ENCODE measurements at regions not wholly inside any gene's neighbourhood (a gene's known extent, or its start where the extent isn't known, plus 50 kb on each side); places are given as distances from the start of the nearest gene placed in this dataset.

DNA sequence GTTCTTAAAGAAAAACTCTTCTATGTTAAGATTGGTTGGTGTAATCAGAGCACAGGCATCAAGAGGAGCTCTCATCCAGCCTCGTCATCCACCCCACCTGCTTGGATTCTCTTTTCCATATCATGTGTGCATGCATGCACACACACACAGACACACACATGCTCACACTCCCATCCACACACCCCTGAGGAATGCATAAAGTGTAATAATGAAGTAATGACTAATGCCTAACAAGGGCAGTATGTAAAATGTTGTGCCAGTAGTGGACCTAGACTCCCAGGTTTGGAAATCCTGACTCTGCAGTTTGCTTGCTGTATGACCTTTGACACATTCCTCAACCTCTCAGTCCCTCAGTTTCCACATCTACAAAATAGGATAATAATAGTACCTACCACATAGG is 280.0 kb upstream of the ANKRD55 start:
- DNase-seq (ENCODE audit: low spot score) = no peak

DNA sequence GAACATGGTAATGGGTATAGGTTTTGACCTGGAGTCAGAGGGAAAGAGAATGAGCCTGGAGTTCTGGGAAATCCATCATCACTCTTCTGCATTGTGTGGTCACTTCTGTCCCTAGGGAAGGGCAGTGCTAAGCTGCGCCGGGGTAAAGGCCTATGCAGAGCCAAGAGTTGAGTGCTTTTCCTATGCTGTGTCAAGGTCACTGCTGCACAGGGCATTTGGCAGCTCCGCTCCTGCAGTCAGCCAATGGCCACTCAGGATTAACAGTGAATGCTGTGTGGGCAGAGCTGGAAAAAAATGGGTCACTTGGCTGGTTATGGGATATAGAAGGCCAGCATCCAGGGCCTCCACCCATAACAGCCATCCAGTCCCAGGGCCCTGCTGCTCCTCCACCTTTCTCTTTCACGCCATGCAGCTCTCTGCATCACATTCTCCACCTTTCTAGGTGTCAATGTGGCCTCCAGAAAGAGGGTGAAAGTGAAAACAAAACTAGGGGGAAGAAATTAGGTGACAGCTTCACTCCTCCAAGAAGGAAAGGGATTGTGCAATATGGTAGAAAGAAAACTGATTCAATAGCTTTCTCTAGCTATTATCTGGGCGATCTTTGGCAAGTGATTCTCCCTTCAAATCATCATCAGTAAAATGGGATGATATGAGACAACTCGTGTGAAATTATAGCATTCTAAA is 279.3 kb upstream of the ANKRD55 start:
- DNase-seq (ENCODE audit: low spot score) = no peak

DNA sequence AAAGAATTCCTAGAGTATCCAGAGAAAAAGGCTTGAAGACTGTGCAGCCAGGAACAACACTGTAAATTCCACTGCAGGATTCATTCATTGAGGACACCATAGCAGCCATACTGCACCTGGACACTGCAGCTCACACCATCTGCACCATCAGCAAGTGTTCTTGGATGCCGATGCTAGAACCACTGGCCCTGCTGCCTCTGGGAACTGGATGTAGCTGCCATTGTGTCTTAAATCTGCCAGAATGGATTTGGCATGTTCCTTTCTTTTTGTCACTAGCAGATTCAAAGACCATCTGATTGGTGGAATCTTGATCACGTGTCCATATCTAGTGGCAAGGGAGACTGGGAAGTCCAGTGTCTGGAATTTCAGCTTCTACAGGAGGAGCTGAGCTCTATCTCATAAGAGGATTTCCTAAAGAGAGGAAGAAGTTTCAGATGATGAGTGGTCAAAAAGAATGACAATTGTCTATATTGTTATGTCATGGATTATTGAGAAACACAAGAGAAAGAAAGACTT is 278.3 kb upstream of the ANKRD55 start:
- no peak for DNase-seq (ENCODE audit: low spot score)

DNA sequence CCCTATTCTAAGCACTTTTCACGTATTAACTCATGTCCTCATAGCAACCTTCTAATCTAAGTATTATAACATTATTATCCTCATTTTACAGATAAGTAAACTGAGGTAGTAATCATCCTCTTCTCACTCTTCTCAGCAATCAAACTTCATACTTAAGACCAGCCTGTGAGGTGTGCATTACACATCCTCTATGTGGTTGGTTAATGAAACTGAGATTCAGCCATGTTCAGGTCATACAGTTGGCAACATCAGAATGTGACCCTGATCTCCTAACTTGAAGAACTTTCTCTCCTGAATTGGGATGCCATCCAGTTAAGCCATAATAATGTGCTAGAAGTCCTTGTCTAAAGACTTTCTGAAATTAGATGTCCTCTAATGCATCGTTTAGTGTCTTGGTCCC is 275.1 kb upstream of the ANKRD55 start:
- DNase-seq (ENCODE audit: low spot score) = no peak

DNA sequence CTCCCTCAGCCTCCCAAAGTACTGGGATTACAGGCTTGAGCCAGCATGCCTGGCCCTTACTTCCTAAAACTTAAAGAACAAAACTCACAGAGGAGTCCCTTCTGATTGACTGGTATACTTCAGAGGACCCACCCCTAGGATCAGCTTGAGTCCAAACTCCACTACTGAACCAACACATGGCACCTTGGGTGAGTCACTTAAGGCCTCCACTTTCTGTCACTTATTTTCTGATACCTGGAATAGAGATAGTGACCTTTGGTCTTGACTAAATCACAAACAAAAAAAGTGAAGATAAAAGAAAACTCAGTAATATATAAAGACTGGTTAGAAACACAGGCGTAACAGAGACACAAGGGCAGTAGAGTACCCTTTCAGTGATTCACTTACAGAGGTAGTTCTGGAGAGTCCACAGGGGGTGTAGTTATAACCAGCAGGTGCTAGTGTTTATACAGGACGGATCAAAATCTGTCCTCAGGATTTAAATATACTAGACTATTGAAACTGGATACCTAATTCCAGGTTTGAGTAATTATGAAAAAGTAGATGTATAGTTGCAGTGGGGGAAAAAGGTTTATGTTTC is 274.3 kb upstream of the ANKRD55 start:
- DNase-seq (ENCODE audit: low spot score) = peak; percentile 26

DNA sequence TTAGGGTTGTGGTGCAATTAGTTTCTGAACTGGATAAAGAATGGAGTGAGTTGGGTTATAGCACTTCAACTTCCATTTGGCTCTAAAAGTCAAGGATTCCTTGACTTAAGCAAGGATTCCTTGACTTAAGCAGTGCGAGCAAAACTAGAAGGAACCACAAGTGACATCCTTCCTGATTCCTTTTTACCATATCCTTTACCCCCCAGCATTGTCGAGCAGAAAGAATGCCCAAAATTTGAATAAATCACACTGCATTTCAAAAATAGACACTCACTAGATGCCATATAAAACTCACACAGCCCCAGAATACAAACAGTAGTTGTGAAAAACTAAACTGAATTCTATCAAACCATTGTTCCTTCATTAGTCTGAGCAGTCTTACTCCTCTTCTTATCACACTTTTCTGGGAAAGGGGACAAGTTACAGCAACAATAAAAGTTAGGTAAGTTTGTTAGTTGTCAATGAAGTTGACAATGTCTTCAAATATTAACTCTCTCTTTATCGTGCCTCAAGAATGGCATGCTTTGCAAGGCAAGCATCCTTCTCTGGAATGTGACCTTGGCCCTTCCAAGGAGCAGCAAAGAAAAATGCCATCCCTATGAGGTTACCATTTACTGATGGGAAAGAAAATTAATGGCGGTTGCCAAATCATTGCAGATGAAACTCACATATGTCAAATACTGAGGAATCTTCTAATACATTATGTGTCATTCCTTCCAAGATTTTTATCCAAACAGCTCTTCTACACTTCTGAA is 273.3 kb upstream of the ANKRD55 start:
- no peak for DNase-seq (ENCODE audit: low spot score)

DNA sequence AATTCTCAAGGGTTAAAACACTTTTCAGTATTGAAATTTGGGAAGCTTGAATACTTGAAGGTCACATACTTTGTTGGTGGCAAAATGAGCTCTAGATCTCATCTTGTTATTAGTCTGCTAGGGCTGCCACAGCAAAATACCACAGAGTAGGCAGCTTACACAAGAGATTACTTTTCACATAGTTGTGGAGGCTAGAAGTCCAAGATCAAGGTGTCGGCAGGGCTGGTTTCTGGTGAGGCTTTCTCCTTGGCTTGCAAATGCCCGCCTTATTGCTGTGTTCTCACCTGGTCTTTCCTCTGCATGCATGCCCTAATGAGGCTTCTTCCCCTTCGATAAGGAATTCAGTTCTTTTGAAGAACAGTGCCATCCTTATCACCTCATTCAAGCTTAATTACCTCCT is 270.8 kb upstream of the ANKRD55 start:
- DNase-seq (ENCODE audit: low spot score) = no peak

DNA sequence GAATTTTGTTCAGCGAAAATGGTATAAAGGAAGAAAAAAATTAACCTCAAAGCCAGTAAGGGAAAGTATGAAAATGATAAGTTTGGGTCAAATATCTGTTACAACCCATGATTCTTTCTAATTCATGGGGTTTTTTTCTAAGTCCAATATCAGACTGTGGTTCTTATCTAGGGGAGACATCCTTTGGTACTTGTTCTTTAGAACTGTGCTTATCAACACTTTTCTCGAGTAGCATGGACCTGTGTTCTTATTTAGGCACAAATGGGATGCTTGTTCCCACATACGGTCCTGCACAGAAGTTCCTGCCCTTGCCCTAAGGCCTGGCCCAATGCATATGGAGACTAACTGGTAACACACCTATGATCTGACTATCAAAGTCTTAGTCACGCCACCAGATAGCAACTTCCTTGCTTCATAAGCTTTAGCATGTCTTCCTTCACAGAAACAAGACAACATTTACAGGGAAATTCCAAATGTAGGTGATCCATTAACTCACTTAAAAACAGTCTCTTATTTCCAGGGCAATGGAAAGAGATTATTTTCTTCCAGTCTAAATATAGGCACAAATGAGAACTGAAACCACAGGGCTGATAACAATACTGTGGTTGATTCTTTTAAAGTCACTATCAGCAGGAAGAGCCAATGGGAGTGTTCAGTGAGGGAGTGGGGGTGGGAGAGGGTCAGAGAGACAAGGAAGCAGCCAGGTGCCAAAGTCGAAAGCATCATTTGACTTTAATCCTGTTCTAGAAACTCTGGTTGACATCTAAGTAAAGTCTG is 268.8 kb upstream of the ANKRD55 start:
- peak; percentile 36 for DNase-seq (ENCODE audit: low spot score)

DNA sequence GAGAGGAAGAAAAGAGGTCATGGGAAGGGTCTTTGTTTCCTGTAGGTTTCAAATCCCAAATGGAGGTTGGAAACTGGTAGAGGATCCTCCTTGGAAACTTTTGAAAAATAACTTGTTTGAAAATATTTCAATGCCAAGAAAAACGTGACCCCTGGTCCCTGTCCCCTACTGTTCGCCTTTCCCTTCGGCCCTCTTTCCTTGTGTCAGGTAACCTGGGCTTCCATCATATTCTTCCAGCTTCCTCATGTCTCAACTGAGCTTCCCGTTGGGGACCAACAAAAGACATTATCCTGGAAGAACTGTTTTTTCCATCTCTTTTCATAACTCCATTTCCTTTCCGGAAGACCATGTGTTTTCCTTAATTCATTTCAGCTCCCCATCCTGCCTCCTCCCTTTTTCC is 266.8 kb upstream of the ANKRD55 start:
- DNase-seq (ENCODE audit: low spot score) = no peak

DNA sequence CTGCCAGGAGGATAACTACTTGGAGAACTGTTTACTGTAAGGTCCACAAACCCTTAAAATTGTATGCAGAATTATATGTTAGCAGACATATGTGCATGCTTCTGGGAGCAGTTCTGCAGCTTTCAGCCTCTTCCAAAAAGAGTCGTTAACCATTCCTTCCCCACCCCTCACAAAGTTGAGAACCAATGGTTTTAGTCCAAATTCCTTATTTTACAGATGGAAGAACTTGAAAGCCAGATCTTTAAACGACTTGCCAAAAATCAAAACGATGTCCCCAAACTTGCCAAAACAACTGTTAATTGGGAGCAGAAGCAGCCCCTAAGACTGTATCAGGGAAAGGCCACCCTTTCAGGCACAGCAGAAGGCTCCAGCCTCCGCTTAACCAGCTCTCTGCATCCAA is 266.4 kb upstream of the ANKRD55 start:
- no peak for DNase-seq (ENCODE audit: low spot score)

DNA sequence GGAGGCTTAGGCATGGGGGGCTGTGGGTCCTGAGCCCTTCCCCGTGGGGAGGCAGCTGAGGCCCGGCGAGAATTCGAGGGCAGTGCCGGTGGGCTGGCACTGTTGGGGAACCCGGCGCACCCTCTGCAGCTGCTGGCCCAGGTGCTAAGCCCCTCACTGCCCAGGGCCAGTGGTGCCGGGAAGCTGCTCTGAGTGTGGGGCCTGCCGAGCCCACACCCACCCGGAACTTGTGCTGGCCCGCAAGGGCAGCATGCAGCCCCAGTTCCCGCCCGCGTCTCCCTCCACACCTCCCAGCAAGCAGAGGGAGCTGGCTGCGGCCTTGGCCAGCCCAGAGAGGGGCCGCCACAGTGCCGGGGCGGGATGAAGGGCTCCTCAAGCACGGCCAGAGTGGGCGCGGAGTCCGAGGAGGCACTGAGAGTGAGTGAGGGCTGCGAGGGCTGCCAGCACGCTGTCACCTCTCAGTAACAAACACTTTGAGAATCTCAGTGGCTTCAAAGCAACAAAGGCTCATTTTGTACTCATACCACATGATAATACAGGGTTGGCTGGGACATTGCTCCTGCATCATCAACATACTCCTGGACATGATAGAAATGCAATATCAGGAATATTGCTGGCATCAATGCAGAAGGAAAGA is 265.7 kb upstream of the ANKRD55 start:
- DNase-seq (ENCODE audit: low spot score) = no peak

DNA sequence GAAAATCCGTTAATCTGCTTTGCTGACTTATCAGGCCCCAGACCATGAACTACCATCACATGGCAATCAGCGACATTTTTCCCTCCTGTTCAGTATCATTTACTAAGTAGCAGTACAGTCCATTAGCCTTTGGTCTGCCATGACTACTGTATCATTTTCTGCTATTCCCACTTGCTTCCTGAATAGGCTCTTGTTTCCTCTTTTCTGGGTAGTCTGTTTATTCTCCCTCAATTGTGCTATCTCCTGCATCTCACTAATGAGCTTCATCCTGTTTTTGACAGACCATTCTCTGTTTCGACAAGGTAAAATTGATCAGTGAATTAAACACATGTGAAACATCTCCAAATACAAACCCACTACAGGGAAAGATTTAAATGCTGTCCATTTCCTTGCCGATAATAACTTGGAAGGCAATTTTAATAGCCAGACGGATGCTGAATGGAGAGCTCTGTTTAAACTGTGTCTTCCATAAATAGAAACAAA is 263.5 kb upstream of the ANKRD55 start:
- no peak for DNase-seq (ENCODE audit: low spot score)

DNA sequence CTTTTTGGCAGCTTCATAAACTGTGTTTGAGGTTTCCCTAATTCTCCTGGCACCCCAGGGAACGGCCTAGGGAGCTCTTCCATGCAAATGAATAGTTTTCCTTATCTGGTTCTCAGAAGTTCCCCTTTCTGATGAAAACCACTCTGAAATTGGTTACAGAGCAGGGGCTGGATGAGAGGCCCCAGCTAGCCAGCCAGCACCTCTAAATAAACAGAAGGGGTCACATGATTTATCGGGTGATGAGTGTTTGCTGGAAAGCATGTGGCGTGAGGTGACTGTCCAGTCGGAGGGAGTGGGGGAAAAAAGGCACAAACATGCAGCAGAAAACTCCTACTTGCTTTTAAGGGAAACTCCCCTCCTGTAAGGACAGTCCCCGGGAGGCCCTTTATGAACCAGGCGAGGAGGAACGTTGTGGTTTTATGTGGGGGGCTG is 261.2 kb upstream of the ANKRD55 start:
- no peak for DNase-seq (ENCODE audit: low spot score)

DNA sequence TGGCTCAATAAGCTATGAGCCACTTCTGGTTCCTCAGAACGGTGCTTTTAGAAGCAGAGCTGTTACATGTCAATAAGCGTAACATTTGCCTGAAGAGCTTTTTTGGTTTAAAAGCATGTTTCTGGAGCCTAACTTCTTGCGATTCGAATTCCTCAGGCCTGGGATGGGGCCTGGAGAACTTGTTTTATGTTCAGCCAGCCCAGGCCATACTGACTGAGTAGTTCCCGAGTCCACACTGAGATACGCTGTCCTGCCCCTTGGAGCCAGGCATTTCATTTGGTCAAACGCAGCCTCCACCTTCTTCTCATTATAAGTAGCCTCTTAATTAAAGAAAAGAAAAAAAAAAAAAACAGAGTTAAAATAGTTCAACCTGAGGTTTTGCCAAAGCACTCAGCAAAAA is 260.6 kb upstream of the ANKRD55 start:
- no peak for DNase-seq (ENCODE audit: low spot score)

DNA sequence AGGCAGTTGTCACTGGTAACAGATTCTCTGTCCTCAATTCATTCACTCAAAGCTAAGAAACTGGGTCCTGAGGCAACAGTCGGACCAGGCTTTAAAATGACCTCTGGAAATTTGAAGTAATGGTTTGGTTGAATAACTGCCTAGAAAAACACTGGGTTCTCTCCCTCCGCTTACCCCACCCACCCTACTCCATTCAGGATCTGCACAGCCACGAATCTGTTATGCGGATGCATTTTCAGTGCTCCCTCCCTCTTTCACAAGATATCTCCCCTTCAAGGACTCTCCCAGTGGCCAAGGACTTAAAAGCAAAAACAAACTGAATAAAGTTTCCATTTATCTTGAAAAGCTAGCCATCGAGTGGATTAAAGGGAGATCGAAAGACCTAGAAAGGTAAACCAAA is 260.2 kb upstream of the ANKRD55 start:
- DNase-seq (ENCODE audit: low spot score) = no peak

DNA sequence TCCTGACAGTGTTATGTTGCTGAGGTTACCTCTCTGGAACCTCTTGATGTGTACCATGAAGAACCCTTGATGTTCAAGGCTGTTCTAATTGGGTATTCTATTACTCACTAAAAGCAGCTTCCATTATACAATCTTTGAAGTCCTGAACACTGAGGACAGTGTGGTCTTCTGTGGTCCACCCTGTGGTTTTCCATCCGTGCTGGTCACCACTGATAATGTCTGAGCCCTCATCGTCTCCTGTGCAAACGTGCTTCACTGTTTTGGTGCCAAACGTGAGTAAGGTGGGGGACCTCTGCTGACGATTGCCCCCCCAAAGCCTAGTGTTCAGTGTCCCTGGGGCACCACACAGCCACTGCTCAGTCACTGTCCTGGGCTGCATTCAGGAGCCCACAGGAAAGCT is 259.7 kb upstream of the ANKRD55 start:
- DNase-seq (ENCODE audit: low spot score) = no peak

DNA sequence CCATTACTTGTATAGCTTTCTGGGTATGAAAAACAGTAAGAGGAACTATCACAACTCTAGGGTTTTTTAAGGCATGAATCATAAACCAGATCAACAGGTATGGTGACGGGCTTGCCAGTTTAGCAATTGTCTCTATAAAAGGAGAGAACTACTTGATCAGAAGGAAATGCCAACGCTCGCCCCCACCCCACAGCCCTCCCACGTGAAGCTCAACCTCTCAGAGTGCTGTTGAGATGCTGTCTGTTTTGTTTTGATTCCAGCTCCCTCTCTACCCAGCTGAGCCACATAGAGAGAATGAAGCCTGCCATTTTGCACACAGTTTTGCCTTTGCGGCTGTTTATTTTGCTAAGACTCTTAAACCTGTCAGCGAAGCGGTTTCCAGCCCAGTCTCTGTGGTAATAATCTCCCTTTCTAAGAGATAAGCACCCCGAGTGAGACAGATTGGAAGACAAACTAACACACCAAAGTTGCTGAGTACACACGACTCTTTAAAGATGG is 257.9 kb upstream of the ANKRD55 start:
- DNase-seq (ENCODE audit: low spot score) = no peak

DNA sequence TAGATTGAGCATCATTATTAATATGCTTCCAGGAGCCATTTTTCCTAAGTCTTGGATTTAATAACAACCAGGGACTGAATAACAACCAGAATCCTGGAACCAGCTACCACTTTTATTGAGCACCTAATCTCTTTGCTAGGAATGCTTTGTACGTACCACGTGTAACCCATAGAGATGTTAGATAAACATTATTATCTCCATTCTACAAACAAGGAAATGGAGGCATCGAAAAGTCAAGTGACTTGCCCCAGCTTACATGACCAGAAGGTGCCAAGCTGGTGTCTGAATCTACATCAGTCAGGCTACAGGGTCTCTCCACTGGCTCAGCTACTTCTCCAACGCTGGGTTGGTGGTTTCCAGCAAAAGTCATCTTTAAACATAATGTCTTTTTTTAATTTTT is 256.1 kb upstream of the ANKRD55 start:
- DNase-seq (ENCODE audit: low spot score) = no peak

DNA sequence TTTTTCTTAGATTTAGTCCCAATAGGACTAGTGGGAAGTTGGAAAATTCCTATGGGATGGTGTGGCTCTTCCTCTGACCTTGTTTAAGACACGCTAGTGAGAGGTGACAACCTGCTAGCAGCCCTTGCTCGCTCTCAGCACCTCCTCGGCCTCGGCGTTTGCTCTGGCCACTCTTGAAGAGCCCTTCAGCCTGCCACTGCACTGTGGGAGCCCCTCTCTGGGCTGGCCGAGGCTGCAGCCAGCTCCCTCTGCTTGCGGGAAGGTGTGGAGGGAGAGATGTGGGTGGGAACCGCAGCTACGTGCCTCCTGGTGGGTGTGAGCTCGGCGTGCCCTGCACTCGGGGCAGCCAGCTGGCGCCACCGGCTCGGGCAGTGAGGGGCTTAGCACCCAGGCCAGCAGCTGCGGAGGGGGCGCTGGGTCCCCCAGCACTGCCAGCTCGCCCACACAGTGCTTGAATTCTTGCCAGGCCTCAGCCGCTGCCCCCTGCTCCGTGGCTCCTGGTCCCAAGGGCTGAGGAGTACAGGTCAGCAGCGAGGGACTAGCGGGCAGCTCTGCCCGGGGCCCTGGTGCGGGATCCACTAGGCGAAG is 254.5 kb upstream of the ANKRD55 start:
- no peak for DNase-seq (ENCODE audit: low spot score)

DNA sequence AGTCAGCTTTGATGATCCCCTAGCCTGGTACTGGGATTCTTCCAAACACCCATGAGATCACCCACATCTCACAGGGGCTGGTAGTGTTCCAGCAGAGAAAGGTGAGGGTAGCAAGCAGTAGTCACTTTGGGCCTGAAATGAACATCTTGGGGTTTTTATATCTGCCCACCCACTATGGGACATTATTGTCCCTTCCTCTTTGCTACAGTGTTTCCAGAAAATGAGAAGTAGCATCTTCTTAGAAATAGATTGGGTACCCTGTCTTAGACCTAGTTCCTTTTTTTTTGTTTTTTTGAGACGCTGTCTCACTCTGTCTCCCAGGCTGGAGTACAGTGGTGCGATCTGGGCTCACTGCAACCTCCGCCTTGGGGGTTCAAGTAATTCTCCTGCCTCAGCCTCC is 249.2 kb upstream of the ANKRD55 start:
- no peak for DNase-seq (ENCODE audit: low spot score)

Measured in HuH-7 (cell line).